Glutamatergic neuron (in vitro differentiated cells): ENCODE measurements at regions not wholly inside any gene's neighbourhood (a gene's known extent, or its start where the extent isn't known, plus 50 kb on each side); places are given as distances from the start of the nearest gene placed in this dataset.

Source experiments
- DNase-seq: peaks from one replicate; pipeline ENCODE4 v3.0.0; 2022
- H3K27ac Mint-ChIP-seq: one replicate; pipeline ENCODE4 v1.8.0; 2020; ENCODE audit warnings: mild to moderate bottlenecking, mixed read lengths, inconsistent platforms; ENCODE audit not compliant: unreplicated experiment
- H3K27me3 Mint-ChIP-seq: one replicate; pipeline ENCODE4 v1.8.0; 2020; ENCODE audit warnings: mild to moderate bottlenecking, moderate library complexity, mixed read lengths, inconsistent platforms; ENCODE audit not compliant: unreplicated experiment
- H3K36me3 Mint-ChIP-seq: one replicate; pipeline ENCODE4 v1.8.0; 2020; ENCODE audit warnings: mild to moderate bottlenecking, mixed read lengths, inconsistent platforms; ENCODE audit not compliant: unreplicated experiment
- H3K4me1 Mint-ChIP-seq: one replicate; pipeline ENCODE4 v1.8.0; 2020; ENCODE audit warnings: mild to moderate bottlenecking, low read depth, mixed read lengths, inconsistent platforms; ENCODE audit not compliant: unreplicated experiment
- H3K4me3 Mint-ChIP-seq: one replicate; pipeline ENCODE4 v1.8.0; 2020; ENCODE audit warnings: mild to moderate bottlenecking, mixed read lengths, inconsistent platforms; ENCODE audit not compliant: unreplicated experiment
- H3K9me3 Mint-ChIP-seq: one replicate; pipeline ENCODE4 v1.8.0; 2020; ENCODE audit warnings: mild to moderate bottlenecking, moderate library complexity, mixed read lengths, inconsistent platforms; ENCODE audit not compliant: unreplicated experiment
- TF ChIP-seq, protein P1 (sequence below): fragments of 200-600 bp; sonication (generic); IDR thresholded peaks from one replicate; pipeline ENCODE4 v1.5.0; 2021; ENCODE audit not compliant: partially characterized antibody, unreplicated experiment

DNA sequence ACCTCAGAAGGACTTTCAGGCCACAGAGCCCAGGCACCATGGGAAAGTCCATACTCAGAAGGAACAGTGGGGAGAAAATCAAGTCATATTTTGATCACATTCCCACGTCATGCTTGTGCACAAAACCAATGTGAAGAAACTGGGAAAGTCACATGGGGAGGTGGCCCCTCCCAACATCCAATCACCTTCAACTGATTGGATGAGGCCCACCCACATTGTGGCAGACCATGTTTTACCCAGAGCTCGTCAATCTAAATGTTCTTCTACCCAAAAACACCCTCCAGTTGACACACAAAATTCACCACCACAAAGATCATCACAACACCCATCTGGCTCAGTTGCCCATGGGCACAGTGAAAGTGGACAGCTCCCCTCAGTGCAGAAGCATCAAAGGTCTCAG is 248.2 kb upstream of the IGF1R start:
- Mint-ChIP-seq H3K36me3 (no peaks in the 10 kb centered on the region), H3K9me3 (peaks cover 3% of the 10 kb centered on the region), H3K4me1 (no peaks in the 10 kb centered on the region), H3K27me3 (no peaks in the 10 kb centered on the region), H3K27ac (no peak overlapping the region), H3K4me3 (no peak overlapping the region)
- DNase-seq = no peak
- TF ChIP-seq, protein P1, sequence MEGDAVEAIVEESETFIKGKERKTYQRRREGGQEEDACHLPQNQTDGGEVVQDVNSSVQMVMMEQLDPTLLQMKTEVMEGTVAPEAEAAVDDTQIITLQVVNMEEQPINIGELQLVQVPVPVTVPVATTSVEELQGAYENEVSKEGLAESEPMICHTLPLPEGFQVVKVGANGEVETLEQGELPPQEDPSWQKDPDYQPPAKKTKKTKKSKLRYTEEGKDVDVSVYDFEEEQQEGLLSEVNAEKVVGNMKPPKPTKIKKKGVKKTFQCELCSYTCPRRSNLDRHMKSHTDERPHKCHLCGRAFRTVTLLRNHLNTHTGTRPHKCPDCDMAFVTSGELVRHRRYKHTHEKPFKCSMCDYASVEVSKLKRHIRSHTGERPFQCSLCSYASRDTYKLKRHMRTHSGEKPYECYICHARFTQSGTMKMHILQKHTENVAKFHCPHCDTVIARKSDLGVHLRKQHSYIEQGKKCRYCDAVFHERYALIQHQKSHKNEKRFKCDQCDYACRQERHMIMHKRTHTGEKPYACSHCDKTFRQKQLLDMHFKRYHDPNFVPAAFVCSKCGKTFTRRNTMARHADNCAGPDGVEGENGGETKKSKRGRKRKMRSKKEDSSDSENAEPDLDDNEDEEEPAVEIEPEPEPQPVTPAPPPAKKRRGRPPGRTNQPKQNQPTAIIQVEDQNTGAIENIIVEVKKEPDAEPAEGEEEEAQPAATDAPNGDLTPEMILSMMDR = no peak

DNA sequence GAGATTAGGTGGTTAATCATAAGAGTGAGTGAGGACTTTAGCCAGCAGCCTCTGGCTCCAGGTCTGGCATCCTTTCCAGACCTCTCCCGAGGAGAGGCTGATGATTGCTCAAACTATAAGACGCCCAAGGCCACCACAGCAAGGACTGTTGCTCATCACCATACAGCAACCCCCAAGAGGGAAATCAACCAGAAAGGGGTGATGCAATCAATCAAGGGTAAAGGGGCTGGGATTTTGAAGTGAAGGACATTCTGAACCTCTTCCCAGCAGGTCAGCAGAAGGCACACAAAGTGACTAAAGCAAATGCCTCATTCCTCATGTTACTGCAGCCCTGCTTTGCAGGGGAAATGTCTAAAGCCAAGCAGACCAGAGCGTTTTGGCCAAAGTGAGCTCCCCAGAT is 247.3 kb upstream of the IGF1R start:
- H3K4me3 Mint-ChIP-seq = no peak overlapping the region
- no peaks in the 10 kb centered on the region for H3K36me3 Mint-ChIP-seq
- H3K27me3 Mint-ChIP-seq = peaks cover 3% of the 10 kb centered on the region
- H3K9me3 Mint-ChIP-seq = peaks cover 5% of the 10 kb centered on the region
- no peak for DNase-seq
- H3K27ac Mint-ChIP-seq = no peak overlapping the region
- TF ChIP-seq, protein P1 = no peak
- no peaks in the 10 kb centered on the region for H3K4me1 Mint-ChIP-seq

DNA sequence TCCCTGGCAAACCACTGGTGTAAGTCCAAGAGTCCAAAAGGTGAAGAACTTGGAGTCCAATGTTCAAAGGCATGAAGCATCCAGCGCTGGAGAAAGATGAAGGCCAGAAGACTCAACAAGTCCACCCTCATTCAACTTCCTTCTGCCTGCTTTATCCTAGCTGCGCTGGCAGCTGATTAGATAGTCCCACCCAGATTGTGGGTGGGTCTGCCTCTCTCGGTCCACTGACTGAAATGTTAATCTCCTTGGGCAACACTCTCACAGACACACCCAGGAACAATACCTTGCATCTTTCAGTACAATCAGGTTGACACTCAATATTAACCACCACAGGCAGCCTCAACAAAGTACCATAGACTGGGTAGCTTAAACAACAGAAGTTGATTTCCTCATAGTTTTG is 245.9 kb upstream of the IGF1R start:
- TF ChIP-seq, protein P1 = no peak
- Mint-ChIP-seq H3K27me3 (peaks cover 3% of the 10 kb centered on the region), H3K4me3 (no peak overlapping the region), H3K27ac (no peak overlapping the region), H3K9me3 (peaks cover 5% of the 10 kb centered on the region), H3K4me1 (no peaks in the 10 kb centered on the region), H3K36me3 (no peaks in the 10 kb centered on the region)
- DNase-seq = no peak

DNA sequence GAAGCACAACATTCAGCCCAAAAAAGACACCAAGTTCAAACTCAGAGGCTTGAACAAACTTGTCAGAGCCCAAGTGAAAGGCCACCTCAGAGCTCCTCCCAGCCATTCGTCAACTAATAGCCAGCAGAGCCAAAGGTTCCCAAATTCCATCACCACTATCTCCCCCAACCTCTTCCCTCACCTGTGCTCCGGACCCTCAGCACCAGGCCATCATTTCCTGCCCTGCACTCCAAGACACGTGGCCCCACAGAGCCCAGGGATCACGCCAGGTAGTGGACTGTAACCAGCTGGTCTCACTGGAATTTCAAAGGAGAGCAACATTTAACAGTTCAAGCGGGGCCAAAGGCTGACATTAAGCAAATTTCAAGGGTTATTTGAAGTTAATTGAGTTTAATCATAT is 245.2 kb upstream of the IGF1R start:
- H3K4me1 Mint-ChIP-seq = no peaks in the 10 kb centered on the region
- H3K4me3 Mint-ChIP-seq = no peak overlapping the region
- TF ChIP-seq, protein P1 = no peak
- H3K27me3 Mint-ChIP-seq = peaks cover 3% of the 10 kb centered on the region
- H3K36me3 Mint-ChIP-seq = no peaks in the 10 kb centered on the region
- H3K9me3 Mint-ChIP-seq = peaks cover 5% of the 10 kb centered on the region
- DNase-seq = no peak
- H3K27ac Mint-ChIP-seq = no peak overlapping the region

DNA sequence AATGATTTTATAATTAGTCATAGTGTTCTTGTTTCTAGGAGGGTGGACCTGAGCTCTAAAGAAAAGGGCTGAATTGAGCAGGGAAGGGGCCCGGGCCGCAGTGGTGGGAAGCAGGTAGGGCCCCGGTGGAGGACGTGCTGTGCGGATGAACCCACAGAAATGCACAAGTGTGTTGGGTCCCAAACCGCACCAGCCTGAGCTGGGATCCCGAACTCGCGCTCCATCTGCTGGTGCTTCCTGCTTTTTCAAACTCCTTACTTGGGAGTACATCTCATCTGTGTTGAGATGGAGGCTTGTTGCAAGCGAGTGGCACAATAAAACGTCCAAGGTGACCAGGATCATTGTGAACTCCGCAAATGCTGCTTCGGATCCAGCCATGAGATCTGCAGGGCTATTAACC is 244.8 kb upstream of the IGF1R start:
- Mint-ChIP-seq H3K4me1 (no peaks in the 10 kb centered on the region), H3K27ac (no peak overlapping the region), H3K9me3 (peaks cover 4% of the 10 kb centered on the region), H3K36me3 (no peaks in the 10 kb centered on the region), H3K27me3 (peaks cover 3% of the 10 kb centered on the region), H3K4me3 (no peak overlapping the region)
- no peak for DNase-seq
- TF ChIP-seq, protein P1 = no peak
